ENCODE measurements at regions not wholly inside any gene's neighbourhood (a gene's known extent, or its start where the extent isn't known, plus 50 kb on each side); places are given as distances from the start of the nearest gene placed in this dataset.
A peak's percentile ranks its signal among the peaks of the same experiment; 100 is the strongest.

- TF ChIP-seq CCAR2 (optimal IDR thresholded peaks at IDR 0.05; ENCODE audit: low read depth, low read length) = no peak
- TF ChIP-seq CREB1 (IDR thresholded peaks at IDR 0.05) = peak; percentile 79
- no peak for TF ChIP-seq CREB1 (CRISPR knock-in tag; IDR thresholded peaks at IDR 0.05)
- TF ChIP-seq SP140L (CRISPR knock-in tag; IDR thresholded peaks at IDR 0.05; ENCODE audit: borderline replicate concordance) = no peak
- Histone ChIP-seq H3K79me2 (ENCODE audit: insufficient read depth, low read length) (no peaks in the 10 kb centered on the region), H3K27me3 (ENCODE audit: control insufficient read depth in 1 of 2, insufficient read depth in 2 of 2, low read length in 2 of 2) (peaks cover 0 to 3% of the 10 kb centered on the region in 2 experiments; a peak in 1 of 5 replicates), H3K27ac (ENCODE audit: extremely low read length, insufficient read depth, low read length) (no peak overlapping the region), H2AFZ (ENCODE audit: low read length) (no peak overlapping the region), H3K4me3 (replicated peaks in 1 of 3; ENCODE audit: insufficient read depth in 1 of 3, low read depth in 2 of 3, low read length in 3 of 3) (no peak overlapping the region), H3K4me1 (ENCODE audit: insufficient read depth, low read length) (no peaks in the 10 kb centered on the region), H3K9ac (ENCODE audit: insufficient read depth, low read depth, low read length) (no peak overlapping the region), H3K9me3 (ENCODE audit: low read length) (no peaks in the 10 kb centered on the region), H3K4me2 (ENCODE audit: low read depth, low read length) (no peak overlapping the region), H4K20me1 (ENCODE audit: insufficient read depth, low read length) (no peaks in the 10 kb centered on the region), H3K36me3 (replicated peaks in 1 of 2; ENCODE audit: control insufficient read depth in 1 of 2, insufficient read depth in 2 of 2, low read length in 2 of 2) (no peaks in the 10 kb centered on the region)
- no TSS peak for BruUV-seq (replicated peaks)
- ATAC-seq (no peak), FAIRE-seq (no peak), DNase-seq (ENCODE audit: low spot score) (no peak)
- in situ Hi-C loops (cut with HindIII; ENCODE audit: extremely low pct_ligation_motif_present, low pct_unique_long_range_greater_than_20kb) = no loop called here
- intact Hi-C loops (cut with micrococcal nuclease; ENCODE audit: unreplicated experiment) = no loop called here
- ChIA-PET CTCF (ENCODE audit: low intra/inter-chr PET ratio, low total read pairs) (no interaction called here), POLR2A (no interaction called here)
- WGBS (ENCODE audit: low lambda C conversion rate) = 10% methylated on average over 6 of the region's 6 CpGs
These were observed 78.2 kb downstream of the MYL12B start for GRCh38 chr18:3340015-3340681.

- in situ Hi-C loops (cut with HindIII; ENCODE audit: extremely low pct_ligation_motif_present, low pct_unique_long_range_greater_than_20kb) = no loop called here
- no peak for FAIRE-seq
- TF ChIP-seq NFIC (IDR thresholded peaks at IDR 0.05; ENCODE audit: low read length) (no peak), HDAC6 (IDR thresholded peaks at IDR 0.05; ENCODE audit: low read depth, low read length) (no peak), SOX5 (CRISPR knock-in tag; IDR thresholded peaks at IDR 0.05; ENCODE audit: borderline replicate concordance) (no peak), TCF12 (IDR thresholded peaks at IDR 0.05) (no peak), TCF12 (CRISPR knock-in tag; IDR thresholded peaks at IDR 0.05) (no peak)
- TF ChIP-seq, protein P1, sequence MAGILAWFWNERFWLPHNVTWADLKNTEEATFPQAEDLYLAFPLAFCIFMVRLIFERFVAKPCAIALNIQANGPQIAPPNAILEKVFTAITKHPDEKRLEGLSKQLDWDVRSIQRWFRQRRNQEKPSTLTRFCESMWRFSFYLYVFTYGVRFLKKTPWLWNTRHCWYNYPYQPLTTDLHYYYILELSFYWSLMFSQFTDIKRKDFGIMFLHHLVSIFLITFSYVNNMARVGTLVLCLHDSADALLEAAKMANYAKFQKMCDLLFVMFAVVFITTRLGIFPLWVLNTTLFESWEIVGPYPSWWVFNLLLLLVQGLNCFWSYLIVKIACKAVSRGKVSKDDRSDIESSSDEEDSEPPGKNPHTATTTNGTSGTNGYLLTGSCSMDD (CRISPR knock-in tag; IDR thresholded peaks at IDR 0.05) = no peak
These were observed 78.8 kb downstream of the MYL12B start for GRCh38 chr18:3340682-3341097.

More at GRCh38 chr18:3340682-3341097, 78.8 kb downstream of the MYL12B start:
- H3K9me3 ChIP-seq (ENCODE audit: low read length) = no peaks in the 10 kb centered on the region
- peaks cover 0 to 3% of the 10 kb centered on the region in 2 experiments; a peak in 1 of 5 replicates for H3K27me3 ChIP-seq (ENCODE audit: control insufficient read depth in 1 of 2, insufficient read depth in 2 of 2, low read length in 2 of 2)
- ATAC-seq = no peak
- H3K27ac ChIP-seq (ENCODE audit: extremely low read length, insufficient read depth, low read length) = no peak overlapping the region
- POLR2A ChIA-PET = no interaction called here
- no peak overlapping the region for H3K9ac ChIP-seq (ENCODE audit: insufficient read depth, low read depth, low read length)
- no TSS peak for BruUV-seq (replicated peaks)
- H3K4me1 ChIP-seq (ENCODE audit: insufficient read depth, low read length) = no peaks in the 10 kb centered on the region
- DNase-seq (ENCODE audit: low spot score) = no peak
- no peaks in the 10 kb centered on the region for H4K20me1 ChIP-seq (ENCODE audit: insufficient read depth, low read length)
- CTCF ChIA-PET (ENCODE audit: low intra/inter-chr PET ratio, low total read pairs) = no interaction called here
- H3K36me3 ChIP-seq (replicated peaks in 1 of 2; ENCODE audit: control insufficient read depth in 1 of 2, insufficient read depth in 2 of 2, low read length in 2 of 2) = no peaks in the 10 kb centered on the region
- no peak overlapping the region for H3K4me2 ChIP-seq (ENCODE audit: low read depth, low read length)
- intact Hi-C loops (cut with micrococcal nuclease; ENCODE audit: unreplicated experiment) = no loop called here
- 0% methylated on average over 2 of the region's 2 CpGs for WGBS (ENCODE audit: low lambda C conversion rate)
- no peak overlapping the region for H2AFZ ChIP-seq (ENCODE audit: low read length)
- H3K79me2 ChIP-seq (ENCODE audit: insufficient read depth, low read length) = no peaks in the 10 kb centered on the region
- no peak overlapping the region for H3K4me3 ChIP-seq (replicated peaks in 1 of 3; ENCODE audit: insufficient read depth in 1 of 3, low read depth in 2 of 3, low read length in 3 of 3)
